Left cardiac atrium (tissue), 4 donors: ENCODE measurements at regions not wholly inside any gene's neighbourhood (a gene's known extent, or its start where the extent isn't known, plus 50 kb on each side); places are given as distances from the start of the nearest gene placed in this dataset.

Experiments
- ATAC-seq, 2 donors: fragments of 200-7000 bp; cut with Tn5 transposase; one replicate each; pipeline ENCODE4 v1.9.1; 2020; ENCODE audit warnings: mild to moderate bottlenecking in 2 of 2, moderate library complexity in 2 of 2
- DNase-seq: peaks from one replicate; pipeline ENCODE4 v3.0.0-alpha.2; 2020
- intact Hi-C, 2 donors: fragments of 100-400 bp; cut with DNase I; formaldehyde crosslinking; loops; one replicate each; pipeline versions ENCODE4 v1.14.1 to v1.15.1; 2022 to 2023
- donor health status: DM: no; HTN: yes; CAD: no.
- donor health status: DM: no; HTN: yes; CAD: no; lungs with severe emphysema.
- donor health status: DM: yes; HTN: yes; CAD: no.
- donor health status: Dilated cardiomyopathy.

DNA sequence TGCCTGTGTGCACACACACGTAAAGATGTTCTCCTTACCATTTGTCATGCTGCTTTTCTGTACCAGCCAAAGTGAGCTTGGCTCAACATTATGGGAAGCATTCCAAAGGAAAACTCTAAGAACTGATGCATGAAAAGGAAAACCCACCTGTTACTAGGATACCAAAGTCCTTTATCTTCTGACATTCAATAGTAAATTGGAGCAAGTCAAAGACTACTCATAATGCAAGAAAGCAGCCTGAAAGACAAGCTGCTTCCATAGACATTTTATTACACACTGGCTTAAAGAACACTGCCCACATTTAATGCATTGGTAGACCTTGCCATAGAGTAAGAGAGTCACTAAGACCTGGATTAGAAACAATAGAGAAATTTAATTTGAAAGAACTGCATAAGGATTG lies 159.0 kb downstream of the LRIG3 start:
- intact Hi-C loops: no loop called here
- ATAC-seq (no peak), DNase-seq (no peak)

DNA sequence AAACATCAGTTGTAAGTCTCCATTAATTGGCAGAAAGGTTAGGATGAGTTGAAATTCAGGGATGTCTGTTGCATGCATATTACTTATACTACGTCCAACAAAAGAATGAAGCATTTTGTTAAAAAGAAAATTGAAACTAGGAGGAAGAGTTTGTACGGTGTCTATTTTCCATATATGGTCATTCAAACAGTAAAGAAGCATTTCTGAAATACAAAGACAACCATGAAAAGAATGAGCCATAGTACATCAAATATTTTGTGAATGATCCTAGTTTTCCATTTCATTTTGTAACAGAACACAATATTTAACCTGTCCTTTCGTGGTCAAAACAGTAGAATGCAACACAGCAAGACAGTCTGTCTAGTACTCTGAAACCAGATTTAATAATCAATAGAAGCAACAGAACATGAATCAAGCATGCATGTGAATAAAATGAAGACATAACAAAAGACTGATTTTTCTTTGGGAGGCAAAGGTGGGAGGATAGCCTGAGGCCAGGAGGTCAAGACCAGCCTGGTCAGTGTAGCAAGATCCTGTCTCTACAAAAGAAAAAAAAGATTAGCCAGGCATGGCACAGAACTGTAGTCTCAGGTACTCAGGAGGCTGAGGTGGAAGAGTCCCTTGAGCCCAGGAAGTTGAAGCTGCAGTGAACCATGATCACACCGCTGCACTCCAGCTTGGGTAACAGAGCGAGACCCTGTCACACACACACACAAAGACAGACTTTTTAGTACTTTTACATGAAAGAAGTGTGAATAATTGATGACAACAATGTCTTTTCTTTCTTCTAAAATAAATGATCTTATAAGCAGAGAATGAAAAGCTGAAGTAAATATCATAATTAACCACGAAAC lies 156.0 kb downstream of the LRIG3 start:
- DNase-seq (no peak), ATAC-seq (no peak)
- intact Hi-C loops: no loop called here

DNA sequence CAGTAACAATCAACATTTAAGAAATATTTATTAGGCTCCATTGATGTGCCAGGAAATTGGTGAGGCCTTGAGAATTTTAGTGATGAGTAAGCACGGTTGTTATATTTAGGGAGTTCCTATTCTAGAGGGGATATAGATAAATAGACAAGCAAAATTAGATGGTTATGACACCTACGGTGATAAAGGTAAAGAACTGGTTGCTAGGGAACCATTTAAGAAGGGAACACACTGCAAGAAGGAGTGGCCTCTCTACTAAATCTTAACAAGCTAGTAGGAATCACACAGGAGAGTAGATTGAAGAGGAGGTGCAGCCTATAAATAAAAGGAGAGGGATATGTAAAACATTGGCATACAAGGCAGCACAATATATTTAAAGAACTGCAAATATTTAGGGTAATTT lies 155.2 kb downstream of the LRIG3 start:
- ATAC-seq (no peak), DNase-seq (no peak)
- intact Hi-C loops: no loop called here

- intact Hi-C loops: no loop called here
- peak in 1 of 2 donors; percentile 19 for ATAC-seq
Observed at GRCh38 chr12:58765653-58766512, 154.4 kb downstream of the LRIG3 start.

GRCh38 chr12:58766513-58766870 lies 153.8 kb downstream of the LRIG3 start:
- intact Hi-C loops: no loop called here
- DNase-seq (no peak), ATAC-seq (no peak)

More at GRCh38 chr12:58765653-58766512, 154.4 kb downstream of the LRIG3 start:
- no peak for DNase-seq

- intact Hi-C loops: no loop called here
- DNase-seq (no peak), ATAC-seq (no peak)
Observed at GRCh38 chr12:58767496-58767895, 152.8 kb downstream of the LRIG3 start.

GRCh38 chr12:58773986-58774385 lies 146.3 kb downstream of the LRIG3 start:
- intact Hi-C loops: no loop called here
- no peak for ATAC-seq

DNA sequence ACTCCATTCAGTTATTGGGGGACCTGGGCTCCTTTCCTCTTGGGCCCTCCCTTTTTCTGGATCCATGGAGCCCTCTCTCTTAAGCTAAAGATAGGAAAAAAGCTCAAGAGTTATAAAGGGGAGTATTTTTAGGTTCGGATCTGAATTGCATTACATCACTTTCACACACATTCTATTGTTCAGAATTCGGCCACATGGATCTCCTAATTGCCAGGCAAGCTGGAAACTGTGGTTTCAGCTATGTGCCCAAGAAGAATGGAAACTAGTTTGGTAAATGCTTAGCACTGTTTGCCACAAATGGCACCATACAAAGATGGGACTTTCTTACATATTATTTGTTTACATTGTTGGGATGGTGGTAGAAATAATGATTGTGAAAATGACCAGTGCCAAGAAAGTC lies 145.6 kb downstream of the LRIG3 start:
- no peak for DNase-seq
- ATAC-seq: no peak
- intact Hi-C loops: no loop called here

More at GRCh38 chr12:58773986-58774385, 146.3 kb downstream of the LRIG3 start:
- no peak for DNase-seq

DNA sequence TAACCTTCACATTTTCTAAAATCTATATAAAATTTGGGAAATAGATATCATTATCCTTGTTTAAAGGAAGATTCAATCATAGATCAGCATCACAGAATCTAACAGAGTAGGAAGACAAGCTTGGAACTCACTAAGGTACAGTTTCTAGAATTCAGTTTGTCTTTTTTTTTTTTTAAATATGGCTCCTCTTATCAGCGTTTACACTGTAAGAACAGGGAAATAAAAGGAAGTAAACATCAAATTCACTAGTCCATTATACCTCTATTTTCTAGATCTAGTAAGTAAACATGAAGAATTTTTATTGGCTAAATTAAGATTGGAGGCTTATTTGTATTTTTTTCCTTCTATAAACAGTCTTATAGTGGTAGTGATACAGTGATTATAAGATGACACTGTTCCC lies 144.9 kb downstream of the LRIG3 start:
- ATAC-seq: no peak
- DNase-seq: no peak
- intact Hi-C loops: no loop called here

GRCh38 chr12:58776144-58776543 lies 144.2 kb downstream of the LRIG3 start:
- no peak for DNase-seq
- intact Hi-C loops: no loop called here

DNA sequence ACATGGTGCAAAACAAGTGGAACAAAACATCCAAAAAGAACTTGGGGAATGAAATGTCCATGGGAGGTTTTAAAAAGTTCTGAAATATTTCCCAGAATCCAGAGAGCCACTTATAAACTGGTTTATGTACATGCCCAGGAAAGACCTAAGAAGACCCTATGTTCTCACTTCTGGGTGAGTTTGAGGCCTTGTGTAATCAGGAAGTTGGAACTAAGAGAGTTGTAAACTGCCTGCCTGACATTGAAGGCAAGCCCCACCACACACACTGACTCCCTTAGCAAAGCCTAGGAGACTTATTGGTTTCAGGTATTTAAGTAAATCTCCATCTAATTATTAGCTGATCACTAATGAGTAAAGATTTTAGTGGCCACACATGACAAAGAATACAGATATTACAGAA lies 142.5 kb downstream of the LRIG3 start:
- intact Hi-C loops: no loop called here
- DNase-seq (no peak), ATAC-seq (no peak)

More at GRCh38 chr12:58776144-58776543, 144.2 kb downstream of the LRIG3 start:
- ATAC-seq: no peak

GRCh38 chr12:58781609-58782008 lies 138.7 kb downstream of the LRIG3 start:
- ATAC-seq (no peak), DNase-seq (no peak)
- intact Hi-C loops: no loop called here

- no peak for ATAC-seq
- no peak for DNase-seq
- intact Hi-C loops: no loop called here
Observed at GRCh38 chr12:58787021-58787760, 133.1 kb downstream of the LRIG3 start.

GRCh38 chr12:58794859-58795258 lies 125.4 kb downstream of the LRIG3 start:
- intact Hi-C loops: no loop called here
- DNase-seq (no peak), ATAC-seq (no peak)

DNA sequence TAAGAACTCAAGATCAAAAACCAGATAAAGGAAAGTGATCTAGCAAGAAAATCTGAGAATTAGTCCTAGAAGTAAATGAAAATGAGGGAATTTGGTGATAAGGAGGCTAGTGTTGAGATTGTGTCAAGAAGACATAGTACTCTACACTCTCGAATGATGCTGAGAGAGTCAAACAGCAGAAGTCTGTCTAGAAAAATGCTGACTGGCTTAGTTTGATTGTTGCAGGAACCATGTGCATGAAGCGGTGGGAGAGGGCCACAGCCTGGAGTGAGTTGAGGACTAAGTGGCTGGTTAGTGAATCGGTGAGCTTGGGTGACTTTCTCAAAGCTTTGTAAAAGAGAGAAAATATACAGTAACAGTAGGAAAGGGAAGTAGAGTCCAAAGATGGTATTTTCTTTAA lies 124.5 kb downstream of the LRIG3 start:
- ATAC-seq (no peak), DNase-seq (no peak)
- intact Hi-C loops: no loop called here

DNA sequence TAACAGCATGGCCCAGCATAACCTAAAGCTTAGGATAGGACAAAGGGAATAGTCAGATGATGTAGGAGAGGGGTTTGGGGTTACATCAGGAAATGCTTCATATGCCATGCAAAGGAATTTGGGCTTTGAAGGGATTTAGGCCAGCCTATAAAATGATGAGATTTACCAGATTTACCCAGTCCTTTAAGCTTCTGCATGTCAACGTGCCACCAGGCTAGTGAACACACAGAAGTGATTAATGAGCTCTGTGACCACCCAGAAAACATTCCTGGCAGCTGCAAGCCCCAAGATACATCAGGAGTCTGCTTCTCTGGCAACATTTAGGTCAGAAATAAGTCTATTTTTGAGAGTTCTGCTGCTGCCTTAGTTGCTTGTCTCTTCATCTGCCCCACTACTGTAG lies 118.3 kb downstream of the LRIG3 start:
- ATAC-seq (no peak), DNase-seq (no peak)
- intact Hi-C loops: no loop called here

DNA sequence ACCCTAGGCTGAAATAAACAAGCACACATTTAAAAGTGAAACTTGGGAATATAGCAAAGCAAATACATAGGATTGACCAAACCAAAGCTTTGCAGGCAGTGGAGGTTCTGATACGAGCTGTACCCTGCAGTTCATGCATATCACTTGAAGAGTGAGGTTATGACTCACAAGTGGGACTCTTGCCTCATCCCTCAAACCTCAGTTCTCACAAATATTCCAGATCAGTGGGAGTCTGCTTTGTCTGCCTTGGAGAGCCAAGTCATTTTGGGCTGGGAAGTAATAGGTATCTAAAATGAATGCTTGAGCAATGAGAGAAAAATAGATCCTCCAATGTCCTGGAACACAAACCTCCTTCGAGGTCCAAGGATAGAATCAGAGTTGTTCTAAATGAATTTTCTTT lies 116.4 kb downstream of the LRIG3 start:
- no peak for DNase-seq
- intact Hi-C loops: no loop called here
- ATAC-seq: peak; percentile 27 to 99

DNA sequence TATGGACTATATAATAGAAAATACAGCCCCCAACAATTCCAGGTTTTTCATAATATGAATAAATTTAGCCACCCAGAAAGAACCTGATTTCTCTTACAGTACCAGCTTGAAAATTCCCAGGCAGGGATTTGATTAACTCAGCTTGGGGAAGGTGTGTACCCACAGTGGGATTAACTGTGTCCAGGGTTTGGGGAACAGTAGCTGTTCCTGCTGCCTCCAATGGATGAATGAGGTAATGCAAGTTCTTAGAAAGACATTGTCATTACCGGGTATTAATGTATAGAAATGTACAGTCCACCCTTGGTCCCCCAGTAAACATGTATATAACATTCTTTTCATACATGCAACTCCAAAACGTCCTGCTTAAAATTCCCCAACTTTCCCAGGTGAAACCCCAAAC lies 115.6 kb downstream of the LRIG3 start:
- intact Hi-C loops: no loop called here
- DNase-seq: no peak
- no peak for ATAC-seq

GRCh38 chr12:58809064-58809607 lies 111.2 kb downstream of the LRIG3 start:
- ATAC-seq: no peak
- intact Hi-C loops: no loop called here
- no peak for DNase-seq

- intact Hi-C loops: no loop called here
- ATAC-seq (no peak), DNase-seq (no peak)
Observed at GRCh38 chr12:58811346-58811745, 109.0 kb downstream of the LRIG3 start.
